Astrocyte (in vitro differentiated cells and primary cell): ENCODE measurements at regions not wholly inside any gene's neighbourhood (a gene's known extent, or its start where the extent isn't known, plus 50 kb on each side); places are given as distances from the start of the nearest gene placed in this dataset.

ENCODE experiments used
- CTCF ChIP-seq: IDR thresholded peaks from 2 replicates; pipeline ENCODE4 v1.5.1; 2011; ENCODE audit warnings: low read depth, mild to moderate bottlenecking, inconsistent platforms, low read length, moderate library complexity; ENCODE audit not compliant: insufficient read depth
- EZH2 ChIP-seq: IDR thresholded peaks from 2 replicates; pipeline ENCODE4 v1.6.1; 2012; ENCODE audit warnings: mild to moderate bottlenecking, low read length, inconsistent platforms; ENCODE audit not compliant: insufficient read depth

GRCh38 chr9:95742821-95743220 lies 132.7 kb upstream of the ERCC6L2 start:
- TF ChIP-seq CTCF (no peak), EZH2 (no peak)
